Upper lobe of left lung (tissue), 6 donors: ENCODE measurements at regions not wholly inside any gene's neighbourhood (a gene's known extent, or its start where the extent isn't known, plus 50 kb on each side); places are given as distances from the start of the nearest gene placed in this dataset.

ENCODE experiments used
- ATAC-seq, 2 donors: fragments of 200-7000 bp; cut with Tn5 transposase; one replicate each; pipeline ENCODE4 v1.9.1; 2022; ENCODE audit warnings: mild to moderate bottlenecking in 2 of 2, moderate library complexity in 2 of 2; ENCODE audit not compliant: low FRiP score in 2 of 2
- DNase-seq, 2 donors: peaks; one replicate each; pipeline ENCODE4 v3.0.0-alpha.2; 2019 to 2020
- H3K27ac ChIP-seq, 4 donors: fragments of 200-600 bp; sonication (generic); one replicate each; pipeline ENCODE4 v1.5.1; 2016 to 2019
- H3K27me3 ChIP-seq, 4 donors: fragments of 200-600 bp; sonication (generic); one replicate each; pipeline ENCODE4 v1.5.1; 2017 to 2019
- H3K36me3 ChIP-seq, 4 donors: fragments of 200-600 bp; sonication (generic); one replicate each; pipeline ENCODE4 v1.5.1; 2016 to 2019
- H3K4me1 ChIP-seq, 4 donors: fragments of 200-600 bp; sonication (generic); one replicate each; pipeline ENCODE4 v1.5.1; 2018 to 2019
- H3K4me3 ChIP-seq, 4 donors: fragments of 200-600 bp; sonication (generic); one replicate each; pipeline ENCODE4 v1.5.1; 2017 to 2019; ENCODE audit warnings: mild to moderate bottlenecking in 2 of 4, moderate library complexity in 1 of 4
- H3K9me3 ChIP-seq, 4 donors: fragments of 200-600 bp; sonication (generic); one replicate each; pipeline ENCODE4 v1.5.1; 2018 to 2019
- CTCF ChIP-seq, 6 experiments: fragments of 450-650 bp in 4 of 6; fragments of 200-600 bp in 2 of 6; sonication (generic) in 2 of 6; IDR thresholded peaks; one replicate each; pipeline ENCODE4 v1.5.1; 2016 to 2019; ENCODE audit warnings: antibody characterized with exemption in 6 of 6
- EP300 ChIP-seq, 4 donors: sonication (generic); formaldehyde crosslinking; IDR thresholded peaks; one replicate each; pipeline ENCODE4 v1.5.1; 2017; ENCODE audit warnings: antibody characterized with exemption in 4 of 4, control low read depth in 2 of 4
- POLR2A ChIP-seq, 4 donors: fragments of 450-650 bp; IDR thresholded peaks; one replicate each; pipeline ENCODE4 v1.5.1; 2016 to 2017; ENCODE audit warnings: antibody characterized with exemption in 4 of 4, mild to moderate bottlenecking in 2 of 4
- POLR2AphosphoS5 ChIP-seq, 2 donors: sonication (generic); formaldehyde crosslinking; IDR thresholded peaks; one replicate each; pipeline ENCODE4 v1.5.1; 2017; ENCODE audit warnings: antibody characterized with exemption in 2 of 2
- WGBS, 2 donors: methylation state at CpG; one replicate each; pipeline ENCODE4 v1.1.5; 2017 to 2018; 5-methylcytosine and 5-hydroxymethylcytosine counted together
- donor health status: DM: no; HTN: no; CAD: no; lungs with moderate emphysema.
- donor health status: DM: no; HTN: yes; CAD: no; lungs with severe emphysema.

- Histone ChIP-seq H3K9me3 (no peaks in the 10 kb centered on the region), H3K27me3 (no peaks in the 10 kb centered on the region), H3K4me3 (no peak overlapping the region), H3K27ac (no peak overlapping the region), H3K4me1 (no peaks in the 10 kb centered on the region), H3K36me3 (no peaks in the 10 kb centered on the region)
- TF ChIP-seq POLR2A (IDR thresholded peaks at IDR 0.05), result no peak
- no peak for TF ChIP-seq EP300 (IDR thresholded peaks at IDR 0.05)
- 80 to 82% methylated on average over 4 of the region's 4 CpGs for WGBS, 2 donors
- ATAC-seq (no peak), DNase-seq (no peak)
Observed at GRCh38 chr2:41283079-41283775, 764.6 kb upstream of the PKDCC start.

GRCh38 chr2:41293491-41293890 lies 754.3 kb upstream of the PKDCC start:
- Histone ChIP-seq H3K36me3 (no peaks in the 10 kb centered on the region), H3K4me3 (no peak overlapping the region), H3K27me3 (no peaks in the 10 kb centered on the region), H3K27ac (no peak overlapping the region), H3K9me3 (no peaks in the 10 kb centered on the region), H3K4me1 (no peaks in the 10 kb centered on the region)
- TF ChIP-seq POLR2A (IDR thresholded peaks at IDR 0.05) (no peak), POLR2AphosphoS5 (IDR thresholded peaks at IDR 0.05) (no peak), EP300 (IDR thresholded peaks at IDR 0.05) (no peak), CTCF (IDR thresholded peaks at IDR 0.05) (no peak)
- WGBS, 2 donors, result 79 to 89% methylated on average over 1 of the region's 1 CpG
- DNase-seq (no peak), ATAC-seq (no peak)

GRCh38 chr2:41294331-41294730 lies 753.5 kb upstream of the PKDCC start:
- TF ChIP-seq EP300 (IDR thresholded peaks at IDR 0.05), result no peak
- no peak for TF ChIP-seq POLR2A (IDR thresholded peaks at IDR 0.05)
- no peak for TF ChIP-seq POLR2AphosphoS5 (IDR thresholded peaks at IDR 0.05)
- no peak for TF ChIP-seq CTCF (IDR thresholded peaks at IDR 0.05)
- WGBS, 2 donors, result 64 to 71% methylated on average over 3 of the region's 3 CpGs
- DNase-seq (no peak), ATAC-seq (no peak)
- H3K27ac ChIP-seq, result no peak overlapping the region
- H3K9me3 ChIP-seq, result no peaks in the 10 kb centered on the region
- no peaks in the 10 kb centered on the region for H3K27me3 ChIP-seq
- no peaks in the 10 kb centered on the region for H3K36me3 ChIP-seq
- no peaks in the 10 kb centered on the region for H3K4me1 ChIP-seq
- no peak overlapping the region for H3K4me3 ChIP-seq

DNA sequence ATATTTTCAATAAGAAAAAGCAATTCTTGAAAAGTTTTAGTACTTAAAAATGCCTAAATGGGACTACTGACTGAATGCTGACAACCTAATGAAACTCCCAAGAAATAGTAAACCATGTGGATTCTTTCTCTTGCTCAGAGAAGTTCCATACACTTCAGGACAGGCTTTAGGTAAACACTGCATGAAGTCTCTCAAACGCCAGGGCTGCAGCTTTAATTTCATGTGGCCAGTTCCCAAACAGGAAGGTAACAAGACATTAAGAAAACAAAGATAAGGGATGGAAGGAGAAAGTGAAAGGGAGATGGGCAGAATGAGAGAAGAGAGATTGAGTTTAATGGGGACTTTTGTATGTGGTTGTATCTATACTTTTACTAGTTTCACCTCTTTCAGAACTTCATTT lies 734.7 kb upstream of the PKDCC start:
- Histone ChIP-seq H3K4me3 (no peak overlapping the region), H3K4me1 (no peaks in the 10 kb centered on the region), H3K9me3 (no peaks in the 10 kb centered on the region), H3K27me3 (no peaks in the 10 kb centered on the region), H3K27ac (no peak overlapping the region), H3K36me3 (no peaks in the 10 kb centered on the region)
- TF ChIP-seq CTCF (IDR thresholded peaks at IDR 0.05), result no peak
- no peak for TF ChIP-seq EP300 (IDR thresholded peaks at IDR 0.05)
- TF ChIP-seq POLR2AphosphoS5 (IDR thresholded peaks at IDR 0.05), result no peak
- TF ChIP-seq POLR2A (IDR thresholded peaks at IDR 0.05), result no peak
- no peak for DNase-seq
- no peak for ATAC-seq
- 8 to 12% methylated on average over 1 of the region's 1 CpG for WGBS, 2 donors

GRCh38 chr2:41314511-41315070 lies 733.2 kb upstream of the PKDCC start:
- no peaks in the 10 kb centered on the region for H3K27me3 ChIP-seq
- WGBS, 2 donors, result 32 to 46% methylated on average over 3 of the region's 3 CpGs
- no peak overlapping the region for H3K4me3 ChIP-seq
- DNase-seq (no peak), ATAC-seq (no peak)
- no peak for TF ChIP-seq POLR2A (IDR thresholded peaks at IDR 0.05)
- TF ChIP-seq CTCF (IDR thresholded peaks at IDR 0.05), result no peak
- no peak for TF ChIP-seq EP300 (IDR thresholded peaks at IDR 0.05)
- TF ChIP-seq POLR2AphosphoS5 (IDR thresholded peaks at IDR 0.05), result no peak
- H3K36me3 ChIP-seq, result no peaks in the 10 kb centered on the region
- no peak overlapping the region for H3K27ac ChIP-seq
- no peaks in the 10 kb centered on the region for H3K4me1 ChIP-seq
- H3K9me3 ChIP-seq, result no peaks in the 10 kb centered on the region
